ENCODE measurements at regions not wholly inside any gene's neighbourhood (a gene's known extent, or its start where the extent isn't known, plus 50 kb on each side); places are given as distances from the start of the nearest gene placed in this dataset.

GRCh38 chr11:128390246-128390645 is 197.1 kb downstream of the ETS1 start:
- Histone ChIP-seq H3K4me3 (ENCODE audit: low read length) (no peak overlapping the region), H3K4me1 (ENCODE audit: control insufficient read depth, insufficient read depth, low read length) (peaks cover 9% of the 10 kb centered on the region), H3K27me3 (ENCODE audit: control insufficient read depth, insufficient read depth, low read length) (no peaks in the 10 kb centered on the region), H3K36me3 (ENCODE audit: control insufficient read depth, insufficient read depth, low read length) (no peaks in the 10 kb centered on the region), H3K9me3 (ENCODE audit: control insufficient read depth, low read length) (no peaks in the 10 kb centered on the region), H3K9ac (ENCODE audit: low read length) (no peak overlapping the region)

DNA sequence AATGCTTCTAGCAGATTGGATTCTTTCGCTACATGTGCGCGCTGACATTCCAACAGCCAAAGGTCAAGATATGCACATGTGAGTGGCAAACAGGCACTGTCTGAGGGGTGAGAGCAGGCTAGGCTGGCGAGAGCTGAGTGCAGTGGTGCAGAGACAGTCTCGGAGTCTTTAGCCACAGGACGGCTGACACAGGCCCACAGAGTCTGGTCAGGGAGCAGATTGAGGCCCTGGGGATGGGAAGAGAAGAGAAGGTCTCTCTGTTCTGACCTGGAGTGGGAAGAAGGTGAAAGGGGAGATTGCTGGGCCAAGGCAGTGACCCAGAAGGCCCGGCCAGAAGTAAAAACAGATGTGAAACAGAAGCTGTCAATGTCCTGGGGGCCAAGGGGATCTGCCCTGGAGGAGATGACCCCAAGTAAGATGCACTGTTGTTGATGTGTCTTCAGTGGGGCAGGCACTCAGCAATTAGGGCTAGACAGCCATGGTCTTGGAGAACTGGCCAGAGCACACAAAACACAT is 197.8 kb downstream of the ETS1 start:
- Histone ChIP-seq H3K4me1 (ENCODE audit: control insufficient read depth, insufficient read depth, low read length) (peaks cover 3% of the 10 kb centered on the region), H3K27me3 (ENCODE audit: control insufficient read depth, insufficient read depth, low read length) (no peaks in the 10 kb centered on the region), H3K4me3 (ENCODE audit: low read length) (no peak overlapping the region), H3K36me3 (ENCODE audit: control insufficient read depth, insufficient read depth, low read length) (no peaks in the 10 kb centered on the region), H3K9me3 (ENCODE audit: control insufficient read depth, low read length) (no peaks in the 10 kb centered on the region), H3K9ac (ENCODE audit: low read length) (no peak overlapping the region)

GRCh38 chr11:128388206-128388815 is 199.0 kb downstream of the ETS1 start:
- H3K4me1 ChIP-seq (ENCODE audit: control insufficient read depth, insufficient read depth, low read length), result no peaks in the 10 kb centered on the region
- no peaks in the 10 kb centered on the region for H3K36me3 ChIP-seq (ENCODE audit: control insufficient read depth, insufficient read depth, low read length)
- H3K4me3 ChIP-seq (ENCODE audit: low read length), result no peak overlapping the region
- no peaks in the 10 kb centered on the region for H3K9me3 ChIP-seq (ENCODE audit: control insufficient read depth, low read length)
- no peaks in the 10 kb centered on the region for H3K27me3 ChIP-seq (ENCODE audit: control insufficient read depth, insufficient read depth, low read length)
- H3K9ac ChIP-seq (ENCODE audit: low read length), result no peak overlapping the region

DNA sequence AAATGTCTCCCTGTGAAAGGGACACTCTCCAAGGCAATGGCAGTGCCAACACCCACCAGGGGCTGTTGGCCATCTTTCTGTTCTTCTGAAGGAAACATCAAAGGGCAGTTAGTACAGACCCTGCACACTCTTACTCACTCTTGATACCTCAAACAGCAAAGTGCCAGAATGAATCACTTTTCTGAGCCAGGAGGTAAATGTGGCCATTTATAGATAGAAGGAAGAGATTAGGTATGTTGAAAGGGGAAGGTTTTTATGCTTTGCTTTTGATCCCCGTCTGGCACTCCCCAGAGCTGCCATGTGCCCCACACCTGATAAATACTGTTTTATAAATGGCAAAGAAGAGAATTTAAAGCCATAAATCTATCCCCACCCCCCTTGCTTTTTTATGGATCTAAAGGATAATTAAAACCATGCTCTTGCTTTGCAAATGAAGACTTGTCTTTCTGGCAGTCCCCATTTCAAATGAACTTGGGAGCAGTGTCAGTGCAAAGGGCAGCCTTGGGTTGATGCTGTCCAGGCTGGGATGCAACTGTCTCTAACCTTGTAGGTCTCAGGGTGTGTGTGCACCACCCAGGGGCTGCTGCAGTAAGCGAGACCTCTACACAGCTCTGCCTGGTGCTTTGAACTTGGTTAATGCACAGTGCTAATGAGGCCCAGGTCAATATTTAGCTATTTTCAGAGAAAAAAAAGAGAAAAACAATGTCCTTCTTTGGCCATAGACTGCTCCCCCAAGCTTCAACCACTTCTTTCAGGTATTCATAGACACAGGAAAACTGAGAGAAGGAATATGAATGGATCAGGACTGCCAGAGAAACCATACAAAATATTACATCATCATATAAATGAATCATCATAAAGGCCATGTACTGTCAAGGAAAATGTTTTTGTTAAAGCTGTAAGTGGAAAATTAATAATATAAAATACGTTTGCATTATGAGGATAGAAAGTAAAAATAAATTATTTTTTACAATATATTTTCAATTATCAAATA is 207.5 kb downstream of the ETS1 start:
- no peaks in the 10 kb centered on the region for H3K36me3 ChIP-seq (ENCODE audit: control insufficient read depth, insufficient read depth, low read length)
- no peaks in the 10 kb centered on the region for H3K4me1 ChIP-seq (ENCODE audit: control insufficient read depth, insufficient read depth, low read length)
- no peaks in the 10 kb centered on the region for H3K27me3 ChIP-seq (ENCODE audit: control insufficient read depth, insufficient read depth, low read length)
- no peak overlapping the region for H3K9ac ChIP-seq (ENCODE audit: low read length)
- H3K9me3 ChIP-seq (ENCODE audit: control insufficient read depth, low read length), result no peaks in the 10 kb centered on the region
- no peak overlapping the region for H3K4me3 ChIP-seq (ENCODE audit: low read length)

DNA sequence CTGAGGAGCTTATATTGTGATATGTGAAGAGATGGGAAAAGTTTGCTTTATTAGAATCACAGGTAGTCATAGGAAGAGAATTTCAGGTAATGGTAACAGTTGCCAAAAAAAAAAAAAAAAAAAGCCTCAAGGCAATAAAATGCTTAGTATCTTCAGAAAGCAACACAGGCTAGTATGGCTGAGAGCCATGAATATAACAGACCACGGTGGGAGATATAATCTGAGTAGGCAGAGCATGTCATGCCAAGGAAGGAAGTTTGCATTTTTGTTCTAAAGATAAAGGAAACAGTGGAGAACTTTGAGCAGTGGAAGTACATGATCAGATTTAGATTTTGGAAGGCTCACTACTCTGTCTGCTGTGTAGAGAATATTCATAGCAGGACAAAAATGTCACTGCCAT is 211.4 kb downstream of the ETS1 start:
- no peak overlapping the region for H3K9ac ChIP-seq (ENCODE audit: low read length)

GRCh38 chr11:128374026-128374425 is 213.3 kb downstream of the ETS1 start:
- Histone ChIP-seq H3K9ac (ENCODE audit: low read length) (no peak overlapping the region), H3K36me3 (ENCODE audit: control insufficient read depth, insufficient read depth, low read length) (no peaks in the 10 kb centered on the region), H3K27me3 (ENCODE audit: control insufficient read depth, insufficient read depth, low read length) (no peaks in the 10 kb centered on the region), H3K4me1 (ENCODE audit: control insufficient read depth, insufficient read depth, low read length) (no peaks in the 10 kb centered on the region), H3K9me3 (ENCODE audit: control insufficient read depth, low read length) (no peaks in the 10 kb centered on the region), H3K4me3 (ENCODE audit: low read length) (no peak overlapping the region)

More for the DNA sequence above, 211.4 kb downstream of the ETS1 start:
- Histone ChIP-seq H3K27me3 (ENCODE audit: control insufficient read depth, insufficient read depth, low read length) (no peaks in the 10 kb centered on the region), H3K36me3 (ENCODE audit: control insufficient read depth, insufficient read depth, low read length) (no peaks in the 10 kb centered on the region), H3K9me3 (ENCODE audit: control insufficient read depth, low read length) (no peaks in the 10 kb centered on the region), H3K4me1 (ENCODE audit: control insufficient read depth, insufficient read depth, low read length) (no peaks in the 10 kb centered on the region), H3K4me3 (ENCODE audit: low read length) (no peak overlapping the region)

GRCh38 chr11:128372977-128373376 is 214.4 kb downstream of the ETS1 start:
- no peak overlapping the region for H3K9ac ChIP-seq (ENCODE audit: low read length)
- H3K9me3 ChIP-seq (ENCODE audit: control insufficient read depth, low read length), result no peaks in the 10 kb centered on the region
- H3K27me3 ChIP-seq (ENCODE audit: control insufficient read depth, insufficient read depth, low read length), result no peaks in the 10 kb centered on the region
- H3K4me3 ChIP-seq (ENCODE audit: low read length), result no peak overlapping the region
- H3K4me1 ChIP-seq (ENCODE audit: control insufficient read depth, insufficient read depth, low read length), result no peaks in the 10 kb centered on the region
- H3K36me3 ChIP-seq (ENCODE audit: control insufficient read depth, insufficient read depth, low read length), result no peaks in the 10 kb centered on the region

DNA sequence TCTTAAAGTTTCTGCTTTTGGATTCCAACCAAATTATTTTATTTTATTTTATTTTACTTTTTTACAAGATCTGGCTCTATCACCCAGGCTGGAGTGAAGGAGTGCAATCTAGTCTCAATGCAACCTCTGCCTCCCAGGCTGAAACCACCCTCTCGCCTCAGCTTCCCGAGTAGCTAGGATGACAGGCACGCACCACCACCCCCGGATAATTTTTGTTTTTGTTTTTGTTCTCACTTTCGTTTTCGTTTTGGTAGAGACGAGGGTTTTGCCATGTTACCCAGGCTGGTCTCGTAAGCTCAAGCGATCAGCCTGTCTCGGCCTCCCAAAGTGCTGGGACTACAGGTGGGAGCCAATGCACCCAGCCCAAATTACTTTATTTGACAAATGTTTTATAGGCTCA is 219.8 kb downstream of the ETS1 start:
- no peaks in the 10 kb centered on the region for H3K27me3 ChIP-seq (ENCODE audit: control insufficient read depth, insufficient read depth, low read length)
- H3K4me1 ChIP-seq (ENCODE audit: control insufficient read depth, insufficient read depth, low read length), result peaks cover 8% of the 10 kb centered on the region
- H3K9me3 ChIP-seq (ENCODE audit: control insufficient read depth, low read length), result no peaks in the 10 kb centered on the region
- H3K36me3 ChIP-seq (ENCODE audit: control insufficient read depth, insufficient read depth, low read length), result no peaks in the 10 kb centered on the region
- no peak overlapping the region for H3K9ac ChIP-seq (ENCODE audit: low read length)
- H3K4me3 ChIP-seq (ENCODE audit: low read length), result no peak overlapping the region

GRCh38 chr11:128365044-128365443 is 222.3 kb downstream of the ETS1 start:
- H3K9ac ChIP-seq (ENCODE audit: low read length), result no peak overlapping the region
- H3K4me3 ChIP-seq (ENCODE audit: low read length), result no peak overlapping the region
- no peaks in the 10 kb centered on the region for H3K27me3 ChIP-seq (ENCODE audit: control insufficient read depth, insufficient read depth, low read length)
- H3K9me3 ChIP-seq (ENCODE audit: control insufficient read depth, low read length), result no peaks in the 10 kb centered on the region
- no peaks in the 10 kb centered on the region for H3K36me3 ChIP-seq (ENCODE audit: control insufficient read depth, insufficient read depth, low read length)
- H3K4me1 ChIP-seq (ENCODE audit: control insufficient read depth, insufficient read depth, low read length), result peaks cover 29% of the 10 kb centered on the region

DNA sequence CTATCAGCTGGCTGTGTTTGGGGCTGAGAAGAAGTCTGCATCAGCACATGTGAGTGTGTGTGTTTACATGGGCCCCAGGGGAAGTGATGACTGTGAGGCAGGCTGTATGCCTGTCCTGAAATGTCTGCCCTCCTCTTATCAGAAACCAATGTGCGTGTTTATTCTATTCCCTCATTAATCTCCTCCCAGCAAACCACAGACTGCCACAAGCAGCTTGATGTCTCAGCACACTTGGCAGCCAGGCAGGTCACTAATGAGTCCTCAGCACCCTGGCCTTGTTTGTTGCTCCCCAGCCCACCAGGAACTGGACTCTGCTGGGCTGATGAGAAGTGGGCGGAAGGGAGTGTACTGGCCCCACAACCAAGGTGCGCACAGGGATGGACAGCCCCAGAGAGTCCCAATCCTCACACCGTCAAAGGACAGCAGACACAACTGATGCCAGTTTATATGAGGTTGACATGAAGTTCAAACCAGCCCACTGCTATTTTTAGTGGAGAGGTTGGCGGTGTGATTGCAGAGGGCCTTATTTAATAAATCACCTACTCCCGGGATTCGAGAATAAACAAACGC is 225.8 kb downstream of the ETS1 start:
- no peaks in the 10 kb centered on the region for H3K36me3 ChIP-seq (ENCODE audit: control insufficient read depth, insufficient read depth, low read length)
- no peak overlapping the region for H3K9ac ChIP-seq (ENCODE audit: low read length)
- H3K9me3 ChIP-seq (ENCODE audit: control insufficient read depth, low read length), result no peaks in the 10 kb centered on the region
- H3K4me1 ChIP-seq (ENCODE audit: control insufficient read depth, insufficient read depth, low read length), result peaks cover 29% of the 10 kb centered on the region
- no peak overlapping the region for H3K4me3 ChIP-seq (ENCODE audit: low read length)
- H3K27me3 ChIP-seq (ENCODE audit: control insufficient read depth, insufficient read depth, low read length), result no peaks in the 10 kb centered on the region

DNA sequence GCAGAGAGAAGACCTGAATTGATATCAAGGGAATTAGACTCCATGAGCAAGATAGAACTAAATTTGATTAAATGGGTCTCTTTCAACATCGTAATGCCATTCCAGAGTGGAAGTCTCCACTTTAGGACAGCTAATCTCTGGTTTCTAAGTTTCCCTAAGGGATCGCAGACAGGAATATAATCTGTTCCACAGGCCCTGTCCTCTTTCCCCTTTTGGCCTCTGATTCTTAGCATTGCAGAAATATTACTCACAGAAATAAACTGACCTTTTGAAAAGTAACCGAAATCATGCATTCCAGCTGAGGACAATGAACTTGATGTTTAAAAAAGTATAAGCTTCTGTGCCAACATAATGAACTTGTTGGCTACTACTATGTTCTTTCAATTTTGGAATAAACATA is 227.8 kb downstream of the ETS1 start:
- Histone ChIP-seq H3K4me3 (ENCODE audit: low read length) (no peak overlapping the region), H3K9me3 (ENCODE audit: control insufficient read depth, low read length) (no peaks in the 10 kb centered on the region), H3K36me3 (ENCODE audit: control insufficient read depth, insufficient read depth, low read length) (no peaks in the 10 kb centered on the region), H3K27me3 (ENCODE audit: control insufficient read depth, insufficient read depth, low read length) (no peaks in the 10 kb centered on the region), H3K9ac (ENCODE audit: low read length) (no peak overlapping the region), H3K4me1 (ENCODE audit: control insufficient read depth, insufficient read depth, low read length) (peaks cover 29% of the 10 kb centered on the region)

GRCh38 chr11:128357073-128357472 is 230.3 kb downstream of the ETS1 start:
- Histone ChIP-seq H3K4me3 (ENCODE audit: low read length) (no peak overlapping the region), H3K9ac (ENCODE audit: low read length) (no peak overlapping the region), H3K9me3 (ENCODE audit: control insufficient read depth, low read length) (no peaks in the 10 kb centered on the region), H3K27me3 (ENCODE audit: control insufficient read depth, insufficient read depth, low read length) (no peaks in the 10 kb centered on the region), H3K36me3 (ENCODE audit: control insufficient read depth, insufficient read depth, low read length) (no peaks in the 10 kb centered on the region), H3K4me1 (ENCODE audit: control insufficient read depth, insufficient read depth, low read length) (peaks cover 16% of the 10 kb centered on the region)
